GM23338 (cell line): ENCODE measurements at regions not wholly inside any gene's neighbourhood (a gene's known extent, or its start where the extent isn't known, plus 50 kb on each side); places are given as distances from the start of the nearest gene placed in this dataset.

Source experiments
- ATAC-seq: fragments of 200-7000 bp; cut with Tn5 transposase; 3 replicates; pipeline ENCODE4 v1.9.1; 2020
- DNase-seq: peaks from one replicate; pipeline ENCODE4 v3.0.0-alpha.2; 2015; ENCODE audit warnings: low spot score
- H2AFZ ChIP-seq: fragments of 200-600 bp; sonication (generic); 2 replicates; pipeline ENCODE4 v1.8.0; 2016; ENCODE audit warnings: antibody characterized with exemption, mild to moderate bottlenecking, moderate library complexity
- H3F3A ChIP-seq: fragments of 200-600 bp; sonication (generic); replicated peaks from 2 replicates; pipeline ENCODE4 v1.8.0; 2017; ENCODE audit warnings: antibody characterized with exemption, mixed run types, low read depth
- H3K27ac ChIP-seq: fragments of 200-600 bp; sonication (generic); 2 replicates; pipeline ENCODE4 v1.6.1; 2016; ENCODE audit warnings: low read depth
- H3K27me3 ChIP-seq: fragments of 200-600 bp; sonication (generic); 2 replicates; pipeline ENCODE4 v1.8.0; 2016; ENCODE audit warnings: mild to moderate bottlenecking, mixed run types, moderate library complexity; ENCODE audit not compliant: insufficient read depth
- H3K36me3 ChIP-seq: fragments of 200-600 bp; sonication (generic); 2 replicates; pipeline ENCODE4 v1.8.0; 2016; ENCODE audit warnings: mild to moderate bottlenecking; ENCODE audit not compliant: insufficient read depth
- H3K4me1 ChIP-seq: fragments of 200-600 bp; sonication (generic); 2 replicates; pipeline ENCODE4 v1.8.0; 2016; ENCODE audit warnings: mild to moderate bottlenecking, moderate library complexity; ENCODE audit not compliant: insufficient read depth
- H3K4me2 ChIP-seq: fragments of 200-600 bp; sonication (generic); 2 replicates; pipeline ENCODE4 v1.7.1; 2017; ENCODE audit warnings: mixed run types
- H3K4me3 ChIP-seq: fragments of 200-600 bp; sonication (generic); 2 replicates; pipeline ENCODE4 v1.6.1; 2016; ENCODE audit warnings: mixed run types
- H3K79me2 ChIP-seq: fragments of 200-600 bp; sonication (generic); replicated peaks from 2 replicates; pipeline ENCODE4 v1.8.0; 2017; ENCODE audit warnings: mild to moderate bottlenecking; ENCODE audit not compliant: insufficient read depth
- H3K9me2 ChIP-seq: fragments of 200-600 bp; sonication (generic); 2 replicates; pipeline ENCODE4 v1.8.0; 2017; ENCODE audit not compliant: insufficient read depth
- H4K20me1 ChIP-seq: fragments of 200-600 bp; sonication (generic); replicated peaks from 2 replicates; pipeline ENCODE4 v1.8.0; 2017; ENCODE audit warnings: mild to moderate bottlenecking; ENCODE audit not compliant: insufficient read depth
- H3K27ac Mint-ChIP-seq: 2 replicates; pipeline ENCODE4 v1.8.0; 2020; ENCODE audit warnings: inconsistent platforms, mild to moderate bottlenecking, moderate library complexity, mixed read lengths
- H3K27me3 Mint-ChIP-seq: 3 replicates; pipeline ENCODE4 v1.8.0; 2022; ENCODE audit warnings: low read depth, mild to moderate bottlenecking, moderate library complexity, mixed read lengths, inconsistent platforms; ENCODE audit not compliant: insufficient read depth, poor library complexity
- H3K36me3 Mint-ChIP-seq: 3 replicates; pipeline ENCODE4 v1.8.0; 2021; ENCODE audit warnings: low read depth, mild to moderate bottlenecking, inconsistent platforms, moderate library complexity, mixed read lengths
- H3K4me1 Mint-ChIP-seq: 3 replicates; pipeline ENCODE4 v1.8.0; 2020; ENCODE audit warnings: mild to moderate bottlenecking, inconsistent platforms, mixed read lengths
- H3K4me3 Mint-ChIP-seq: 3 replicates; pipeline ENCODE4 v1.8.0; 2021; ENCODE audit warnings: moderate library complexity, mild to moderate bottlenecking, inconsistent platforms, mixed read lengths
- H3K9me3 Mint-ChIP-seq: 3 replicates; pipeline ENCODE4 v1.8.0; 2020; ENCODE audit warnings: moderate library complexity, mild to moderate bottlenecking, inconsistent platforms, mixed read lengths
- CREB1 ChIP-seq: fragments of 250-450 bp; sonication (Bioruptor Pico); IDR thresholded peaks from 2 replicates; pipeline ENCODE4 v1.5.0; 2020; ENCODE audit warnings: low read depth, mild to moderate bottlenecking, moderate library complexity
- CTCF ChIP-seq, 2 experiments: fragments of 200-600 bp in 1 of 2; sonication (generic) in 1 of 2; conservative IDR thresholded peaks; 2 replicates each; pipeline versions ENCODE4 v1.5.1 to v1.6.1; 2016 to 2017; ENCODE audit warnings: antibody characterized with exemption in 2 of 2, low read depth in 2 of 2, mild to moderate bottlenecking in 2 of 2, moderate library complexity in 1 of 2
- ETS1 ChIP-seq: IDR thresholded peaks from 2 replicates; pipeline ENCODE4 v1.6.1; 2016; ENCODE audit warnings: antibody characterized with exemption
- EZH2 ChIP-seq: fragments of 200-600 bp; sonication (generic); IDR thresholded peaks from one replicate; pipeline ENCODE4 v1.8.0; 2017; ENCODE audit warnings: antibody characterized with exemption, mild to moderate bottlenecking, low read depth; ENCODE audit not compliant: unreplicated experiment
- EZH2phosphoT487 ChIP-seq: fragments of 200-600 bp; sonication (generic); IDR thresholded peaks from one replicate; pipeline ENCODE4 v1.8.1; 2018; ENCODE audit warnings: antibody characterized with exemption; ENCODE audit not compliant: unreplicated experiment
- JUNB ChIP-seq: IDR thresholded peaks from one replicate; pipeline ENCODE4 v1.6.1; 2016; ENCODE audit warnings: antibody characterized with exemption; ENCODE audit not compliant: unreplicated experiment
- NANOG ChIP-seq: IDR thresholded peaks from 2 replicates; pipeline ENCODE4 v1.6.1; 2016; ENCODE audit warnings: antibody characterized with exemption, borderline replicate concordance
- POLR2AphosphoS5 ChIP-seq: IDR thresholded peaks from 2 replicates; pipeline ENCODE4 v1.6.1; 2016; ENCODE audit warnings: antibody characterized with exemption, low read depth
- REST ChIP-seq: IDR thresholded peaks from one replicate; pipeline ENCODE4 v1.6.1; 2018; ENCODE audit warnings: antibody characterized with exemption; ENCODE audit not compliant: unreplicated experiment
- STAT1 ChIP-seq: IDR thresholded peaks from one replicate; pipeline ENCODE4 v1.6.1; 2016; ENCODE audit warnings: antibody characterized with exemption; ENCODE audit not compliant: unreplicated experiment
- ZNF114 ChIP-seq: fragments of 250-450 bp; sonication (Bioruptor Pico); IDR thresholded peaks from 2 replicates; pipeline ENCODE4 v1.5.0; 2020; ENCODE audit warnings: mild to moderate bottlenecking, moderate library complexity
- ZNF331 ChIP-seq: fragments of 250-450 bp; sonication (Bioruptor Pico); IDR thresholded peaks from 2 replicates; pipeline ENCODE4 v1.5.0; 2020; ENCODE audit warnings: low read depth, mild to moderate bottlenecking, moderate library complexity
- TF ChIP-seq, protein P1 (sequence below): fragments of 250-450 bp; sonication (Bioruptor Pico); IDR thresholded peaks from 2 replicates; pipeline ENCODE4 v1.5.0; 2020; ENCODE audit warnings: mild to moderate bottlenecking, moderate library complexity

- H3K4me3 ChIP-seq: peak overlapping the region; percentile 82
- DNase-seq (peak; percentile 94), ATAC-seq (peak; percentile 88)
- H4K20me1 ChIP-seq: no peaks in the 10 kb centered on the region
- H3K27me3 ChIP-seq: peaks cover 14% of the 10 kb centered on the region
- H3K4me1 Mint-ChIP-seq: peaks cover 17% of the 10 kb centered on the region
- H3K79me2 ChIP-seq: no peaks in the 10 kb centered on the region
- H3K27ac Mint-ChIP-seq: no peak overlapping the region
- H3K27ac ChIP-seq: peak overlapping the region; percentile 47; the same call in 1 of the 2 replicates
- no peaks in the 10 kb centered on the region; the same call in 2 of the 3 replicates for H3K9me3 Mint-ChIP-seq
- no peaks in the 10 kb centered on the region for H3K36me3 ChIP-seq
- H3K4me1 ChIP-seq: peaks cover 13% of the 10 kb centered on the region
- peak overlapping the region; percentile 96 for H3K4me2 ChIP-seq
- H3K27me3 Mint-ChIP-seq: peaks cover 16% of the 10 kb centered on the region
- peak overlapping the region; percentile 94 for H2AFZ ChIP-seq
- H3K36me3 Mint-ChIP-seq: no peaks in the 10 kb centered on the region
- H3F3A ChIP-seq: no peaks in the 10 kb centered on the region
- H3K9me2 ChIP-seq: no peaks in the 10 kb centered on the region
- TF ChIP-seq POLR2AphosphoS5: peak; percentile 46; the same call in 1 of the 2 replicates
- no peak for TF ChIP-seq CREB1 (CRISPR knock-in tag)
- no peak for TF ChIP-seq STAT1
- no peak for TF ChIP-seq NANOG
- TF ChIP-seq ZNF114 (CRISPR knock-in tag): no peak
- TF ChIP-seq CTCF (conservative IDR thresholded peaks at IDR 0.05; ENCODE audit: low read depth in 2 of 2): peak in 1 of 2 experiments; percentile 57; a peak in 2 of 4 replicates
- no peak for TF ChIP-seq ETS1
- no peak for TF ChIP-seq EZH2
- no peak for TF ChIP-seq JUNB
- TF ChIP-seq ZNF331 (CRISPR knock-in tag): no peak
- TF ChIP-seq EZH2phosphoT487: no peak
- TF ChIP-seq, protein P1, sequence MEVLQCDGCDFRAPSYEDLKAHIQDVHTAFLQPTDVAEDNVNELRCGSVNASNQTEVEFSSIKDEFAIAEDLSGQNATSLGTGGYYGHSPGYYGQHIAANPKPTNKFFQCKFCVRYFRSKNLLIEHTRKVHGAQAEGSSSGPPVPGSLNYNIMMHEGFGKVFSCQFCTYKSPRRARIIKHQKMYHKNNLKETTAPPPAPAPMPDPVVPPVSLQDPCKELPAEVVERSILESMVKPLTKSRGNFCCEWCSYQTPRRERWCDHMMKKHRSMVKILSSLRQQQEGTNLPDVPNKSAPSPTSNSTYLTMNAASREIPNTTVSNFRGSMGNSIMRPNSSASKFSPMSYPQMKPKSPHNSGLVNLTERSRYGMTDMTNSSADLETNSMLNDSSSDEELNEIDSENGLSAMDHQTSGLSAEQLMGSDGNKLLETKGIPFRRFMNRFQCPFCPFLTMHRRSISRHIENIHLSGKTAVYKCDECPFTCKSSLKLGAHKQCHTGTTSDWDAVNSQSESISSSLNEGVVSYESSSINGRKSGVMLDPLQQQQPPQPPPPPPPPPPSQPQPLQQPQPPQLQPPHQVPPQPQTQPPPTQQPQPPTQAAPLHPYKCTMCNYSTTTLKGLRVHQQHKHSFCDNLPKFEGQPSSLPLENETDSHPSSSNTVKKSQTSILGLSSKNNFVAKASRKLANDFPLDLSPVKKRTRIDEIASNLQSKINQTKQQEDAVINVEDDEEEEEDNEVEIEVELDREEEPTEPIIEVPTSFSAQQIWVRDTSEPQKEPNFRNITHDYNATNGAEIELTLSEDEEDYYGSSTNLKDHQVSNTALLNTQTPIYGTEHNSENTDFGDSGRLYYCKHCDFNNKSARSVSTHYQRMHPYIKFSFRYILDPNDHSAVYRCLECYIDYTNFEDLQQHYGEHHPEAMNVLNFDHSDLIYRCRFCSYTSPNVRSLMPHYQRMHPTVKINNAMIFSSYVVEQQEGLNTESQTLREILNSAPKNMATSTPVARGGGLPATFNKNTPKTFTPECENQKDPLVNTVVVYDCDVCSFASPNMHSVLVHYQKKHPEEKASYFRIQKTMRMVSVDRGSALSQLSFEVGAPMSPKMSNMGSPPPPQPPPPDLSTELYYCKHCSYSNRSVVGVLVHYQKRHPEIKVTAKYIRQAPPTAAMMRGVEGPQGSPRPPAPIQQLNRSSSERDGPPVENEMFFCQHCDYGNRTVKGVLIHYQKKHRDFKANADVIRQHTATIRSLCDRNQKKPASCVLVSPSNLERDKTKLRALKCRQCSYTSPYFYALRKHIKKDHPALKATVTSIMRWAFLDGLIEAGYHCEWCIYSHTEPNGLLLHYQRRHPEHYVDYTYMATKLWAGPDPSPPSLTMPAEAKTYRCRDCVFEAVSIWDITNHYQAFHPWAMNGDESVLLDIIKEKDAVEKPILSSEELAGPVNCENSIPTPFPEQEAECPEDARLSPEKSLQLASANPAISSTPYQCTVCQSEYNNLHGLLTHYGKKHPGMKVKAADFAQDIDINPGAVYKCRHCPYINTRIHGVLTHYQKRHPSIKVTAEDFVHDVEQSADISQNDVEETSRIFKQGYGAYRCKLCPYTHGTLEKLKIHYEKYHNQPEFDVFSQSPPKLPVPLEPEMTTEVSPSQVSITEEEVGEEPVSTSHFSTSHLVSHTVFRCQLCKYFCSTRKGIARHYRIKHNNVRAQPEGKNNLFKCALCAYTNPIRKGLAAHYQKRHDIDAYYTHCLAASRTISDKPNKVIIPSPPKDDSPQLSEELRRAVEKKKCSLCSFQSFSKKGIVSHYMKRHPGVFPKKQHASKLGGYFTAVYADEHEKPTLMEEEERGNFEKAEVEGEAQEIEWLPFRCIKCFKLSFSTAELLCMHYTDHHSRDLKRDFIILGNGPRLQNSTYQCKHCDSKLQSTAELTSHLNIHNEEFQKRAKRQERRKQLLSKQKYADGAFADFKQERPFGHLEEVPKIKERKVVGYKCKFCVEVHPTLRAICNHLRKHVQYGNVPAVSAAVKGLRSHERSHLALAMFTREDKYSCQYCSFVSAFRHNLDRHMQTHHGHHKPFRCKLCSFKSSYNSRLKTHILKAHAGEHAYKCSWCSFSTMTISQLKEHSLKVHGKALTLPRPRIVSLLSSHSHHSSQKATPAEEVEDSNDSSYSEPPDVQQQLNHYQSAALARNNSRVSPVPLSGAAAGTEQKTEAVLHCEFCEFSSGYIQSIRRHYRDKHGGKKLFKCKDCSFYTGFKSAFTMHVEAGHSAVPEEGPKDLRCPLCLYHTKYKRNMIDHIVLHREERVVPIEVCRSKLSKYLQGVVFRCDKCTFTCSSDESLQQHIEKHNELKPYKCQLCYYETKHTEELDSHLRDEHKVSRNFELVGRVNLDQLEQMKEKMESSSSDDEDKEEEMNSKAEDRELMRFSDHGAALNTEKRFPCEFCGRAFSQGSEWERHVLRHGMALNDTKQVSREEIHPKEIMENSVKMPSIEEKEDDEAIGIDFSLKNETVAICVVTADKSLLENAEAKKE (CRISPR knock-in tag): no peak
- TF ChIP-seq REST: no peak
- H3K4me3 Mint-ChIP-seq: peak overlapping the region; percentile 77
These were observed 54.3 kb upstream of the KDM7A start for GRCh38 chr7:140230861-140231770.
